ENCODE measurements at regions not wholly inside any gene's neighbourhood (a gene's known extent, or its start where the extent isn't known, plus 50 kb on each side); places are given as distances from the start of the nearest gene placed in this dataset.
"Not testable (repeated sequence)": the region's sequence is repeated elsewhere in the genome, so short reads cannot be mapped to it uniquely, and the experiment has no call there.

DNA sequence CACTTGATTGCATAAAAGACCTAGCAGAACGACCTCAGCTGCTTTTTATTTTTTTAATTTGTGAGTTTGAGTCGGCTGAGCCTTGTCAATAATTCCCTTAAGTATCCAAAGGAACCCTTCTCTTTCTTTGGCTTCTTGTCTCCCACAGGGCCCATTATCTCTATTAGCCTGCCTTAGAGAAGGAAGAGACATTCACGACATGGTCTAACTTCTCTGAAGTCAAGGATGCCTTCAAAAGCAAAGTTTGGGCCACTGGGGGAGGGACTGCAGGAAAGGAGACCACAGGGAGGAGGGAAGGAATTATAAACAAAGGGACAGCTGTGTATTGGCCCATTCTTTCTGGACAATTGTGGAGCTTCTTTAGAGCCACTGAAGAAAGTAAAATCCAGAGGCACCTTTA, 126.4 kb downstream of the BRMS1L start:
- H3K9me3 ChIP-seq (ENCODE audit: low read depth), result no peaks in the 10 kb centered on the region
- DNase-seq (ENCODE audit: low spot score), result peak; percentile 49
- no peaks in the 10 kb centered on the region for H4K20me1 ChIP-seq (ENCODE audit: low read depth)
- H3K36me3 ChIP-seq, result no peaks in the 10 kb centered on the region
- no peak overlapping the region for H3K4me3 Mint-ChIP-seq
- H3K9ac ChIP-seq, result no peak overlapping the region
- TF ChIP-seq EZH2 (IDR thresholded peaks at IDR 0.05) (no peak), CTCF (IDR thresholded peaks at IDR 0.05) (no peak), EZH2phosphoT487 (IDR thresholded peaks at IDR 0.05) (no peak)
- H3K4me1 ChIP-seq, result peaks cover 67% of the 10 kb centered on the region
- H3K4me3 ChIP-seq, result no peak overlapping the region
- peaks cover 40% of the 10 kb centered on the region for H3K4me1 Mint-ChIP-seq
- H3F3A ChIP-seq (ENCODE audit: low read depth), result peaks cover 41% of the 10 kb centered on the region
- no peak overlapping the region for H2AFZ ChIP-seq (replicated peaks)
- no peaks in the 10 kb centered on the region for H3K36me3 Mint-ChIP-seq
- H3K27me3 Mint-ChIP-seq (ENCODE audit: insufficient read depth, low read depth), result peaks cover 22% of the 10 kb centered on the region
- peak overlapping the region; percentile 43 for H3K4me2 ChIP-seq
- peak overlapping the region; percentile 21 for H3K27ac ChIP-seq
- H3K27me3 ChIP-seq, result no peaks in the 10 kb centered on the region
- no peak overlapping the region for H3K27ac Mint-ChIP-seq
- H3K79me2 ChIP-seq (ENCODE audit: low read depth), result no peaks in the 10 kb centered on the region
- H3K9me3 Mint-ChIP-seq, result no peaks in the 10 kb centered on the region

GRCh38 chr14:35949920-35950513, 123.9 kb downstream of the BRMS1L start:
- Histone ChIP-seq H3K4me3 (no peak overlapping the region), H3K79me2 (ENCODE audit: low read depth) (no peaks in the 10 kb centered on the region), H3K27ac (peak overlapping the region; percentile 33), H4K20me1 (ENCODE audit: low read depth) (no peaks in the 10 kb centered on the region), H3F3A (ENCODE audit: low read depth) (peaks cover 22% of the 10 kb centered on the region), H3K4me1 (peaks cover 46% of the 10 kb centered on the region), H3K9ac (no peak overlapping the region), H2AFZ (replicated peaks) (no peak overlapping the region), H3K36me3 (no peaks in the 10 kb centered on the region), H3K4me2 (peak overlapping the region; percentile 37), H3K27me3 (no peaks in the 10 kb centered on the region), H3K9me3 (ENCODE audit: low read depth) (no peaks in the 10 kb centered on the region)
- no peak overlapping the region for H3K4me3 Mint-ChIP-seq
- H3K27ac Mint-ChIP-seq, result peak overlapping the region; percentile 64
- no peaks in the 10 kb centered on the region for H3K9me3 Mint-ChIP-seq
- DNase-seq (ENCODE audit: low spot score), result peak; percentile 62
- peaks cover 19% of the 10 kb centered on the region for H3K27me3 Mint-ChIP-seq (ENCODE audit: insufficient read depth, low read depth)
- H3K4me1 Mint-ChIP-seq, result peaks cover 24% of the 10 kb centered on the region
- TF ChIP-seq EZH2 (IDR thresholded peaks at IDR 0.05) (no peak), CTCF (IDR thresholded peaks at IDR 0.05) (no peak), EZH2phosphoT487 (IDR thresholded peaks at IDR 0.05) (no peak)
- H3K36me3 Mint-ChIP-seq, result no peaks in the 10 kb centered on the region

GRCh38 chr14:35947983-35948382, 121.8 kb downstream of the BRMS1L start:
- peaks cover 21% of the 10 kb centered on the region for H3K4me1 Mint-ChIP-seq
- H3K27me3 Mint-ChIP-seq (ENCODE audit: insufficient read depth, low read depth); H3K27ac ChIP-seq; H3K36me3 Mint-ChIP-seq; DNase-seq (ENCODE audit: low spot score); H3K79me2 ChIP-seq (ENCODE audit: low read depth); H3K9ac ChIP-seq; H3K27ac Mint-ChIP-seq; H3K27me3 ChIP-seq; H2AFZ ChIP-seq (replicated peaks); H3K4me3 Mint-ChIP-seq; H3K9me3 Mint-ChIP-seq; H4K20me1 ChIP-seq (ENCODE audit: low read depth); H3K36me3 ChIP-seq; H3K4me2 ChIP-seq; H3K4me3 ChIP-seq; H3K9me3 ChIP-seq (ENCODE audit: low read depth): not testable (repeated sequence)
- peaks cover 15% of the 10 kb centered on the region for H3F3A ChIP-seq (ENCODE audit: low read depth)
- peaks cover 30% of the 10 kb centered on the region for H3K4me1 ChIP-seq

GRCh38 chr14:35944847-35945246, 118.7 kb downstream of the BRMS1L start:
- Histone ChIP-seq H3K27me3 (peaks cover 19% of the 10 kb centered on the region), H3K4me3 (no peak overlapping the region), H4K20me1 (ENCODE audit: low read depth) (no peaks in the 10 kb centered on the region), H3K36me3 (no peaks in the 10 kb centered on the region), H3K79me2 (ENCODE audit: low read depth) (no peaks in the 10 kb centered on the region), H3K27ac (no peak overlapping the region), H3K4me2 (no peak overlapping the region), H3F3A (ENCODE audit: low read depth) (no peaks in the 10 kb centered on the region), H2AFZ (replicated peaks) (no peak overlapping the region), H3K9me3 (ENCODE audit: low read depth) (no peaks in the 10 kb centered on the region), H3K4me1 (peaks cover 12% of the 10 kb centered on the region), H3K9ac (no peak overlapping the region)
- Mint-ChIP-seq H3K4me1 (peaks cover 3% of the 10 kb centered on the region), H3K9me3 (no peaks in the 10 kb centered on the region), H3K27ac (no peak overlapping the region), H3K36me3 (no peaks in the 10 kb centered on the region), H3K27me3 (ENCODE audit: insufficient read depth, low read depth) (peaks cover 4% of the 10 kb centered on the region), H3K4me3 (no peak overlapping the region)
- TF ChIP-seq EZH2phosphoT487 (IDR thresholded peaks at IDR 0.05), result no peak
- TF ChIP-seq CTCF (IDR thresholded peaks at IDR 0.05), result peak; percentile 39
- no peak for TF ChIP-seq EZH2 (IDR thresholded peaks at IDR 0.05)
- DNase-seq (ENCODE audit: low spot score), result peak; percentile 43
